RWPE2 (cell line): ENCODE measurements at regions not wholly inside any gene's neighbourhood (a gene's known extent, or its start where the extent isn't known, plus 50 kb on each side); places are given as distances from the start of the nearest gene placed in this dataset.

Source experiments
- ATAC-seq: fragments of 200-7000 bp; cut with Tn5 transposase; 3 replicates; pipeline ENCODE4 v1.9.1; 2021; ENCODE audit warnings: low read depth
- DNase-seq: peaks from one replicate; pipeline ENCODE4 v3.0.0-alpha.2; 2020; ENCODE audit warnings: low spot score
- H3K27ac ChIP-seq: fragments of 450-650 bp; 2 replicates; pipeline ENCODE4 v1.5.1; 2017; ENCODE audit warnings: mild to moderate bottlenecking; ENCODE audit not compliant: poor library complexity, severe bottlenecking
- H3K27me3 ChIP-seq: fragments of 250-450 bp; sonication (Bioruptor Pico); 2 replicates; pipeline ENCODE4 v1.5.1; 2021; ENCODE audit warnings: mild to moderate bottlenecking, moderate library complexity; ENCODE audit not compliant: insufficient read depth, poor library complexity, severe bottlenecking
- H3K36me3 ChIP-seq: fragments of 250-450 bp; sonication (Bioruptor Pico); 2 replicates; pipeline ENCODE4 v1.5.1; 2020; ENCODE audit warnings: low read depth, mild to moderate bottlenecking, moderate library complexity
- H3K4me1 ChIP-seq: fragments of 250-450 bp; sonication (Bioruptor Pico); 2 replicates; pipeline ENCODE4 v1.5.1; 2021; ENCODE audit warnings: mild to moderate bottlenecking, moderate library complexity; ENCODE audit not compliant: insufficient read depth, poor library complexity, severe bottlenecking
- H3K4me3 ChIP-seq: fragments of 250-450 bp; sonication (Bioruptor Pico); 2 replicates; pipeline ENCODE4 v1.5.1; 2021; ENCODE audit warnings: mild to moderate bottlenecking, moderate library complexity; ENCODE audit not compliant: severe bottlenecking
- H3K9me3 ChIP-seq: fragments of 250-450 bp; sonication (Bioruptor Pico); 2 replicates; pipeline ENCODE4 v1.5.1; 2021; ENCODE audit warnings: mild to moderate bottlenecking, moderate library complexity; ENCODE audit not compliant: severe bottlenecking
- CTCF ChIP-seq: fragments of 450-650 bp; IDR thresholded peaks from one replicate; pipeline ENCODE4 v1.5.1; 2017; ENCODE audit warnings: mild to moderate bottlenecking, moderate library complexity; ENCODE audit not compliant: poor library complexity, severe bottlenecking

DNA sequence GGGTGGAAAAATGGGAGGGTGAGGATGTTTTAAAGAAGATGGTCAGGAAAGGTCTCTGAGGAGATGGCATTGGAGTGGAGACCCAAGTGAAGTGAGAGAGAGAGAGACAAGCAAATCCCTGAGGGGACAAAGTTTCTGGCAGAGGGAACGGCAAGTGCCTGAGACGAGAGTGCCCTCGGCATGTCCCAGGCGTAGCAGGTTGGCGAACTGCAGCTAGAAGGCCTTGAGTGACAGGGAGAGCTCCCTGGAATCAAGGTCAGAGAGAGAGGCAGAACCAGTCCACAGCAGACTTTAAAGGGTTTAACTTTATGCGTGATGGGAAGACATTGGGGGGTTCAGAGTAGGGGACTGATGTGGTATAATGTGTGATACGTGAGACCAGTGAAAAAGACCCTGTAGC lies 150.2 kb upstream of the HAND2 start:
- Histone ChIP-seq H3K27me3 (peaks cover 11% of the 10 kb centered on the region), H3K4me1 (no peaks in the 10 kb centered on the region), H3K27ac (no peak overlapping the region), H3K4me3 (no peak overlapping the region), H3K36me3 (no peaks in the 10 kb centered on the region), H3K9me3 (no peaks in the 10 kb centered on the region)
- ATAC-seq (no peak), DNase-seq (no peak)
- no peak for TF ChIP-seq CTCF

- H3K4me3 ChIP-seq: no peak overlapping the region
- DNase-seq: no peak
- no peak for TF ChIP-seq CTCF
- H3K36me3 ChIP-seq: no peaks in the 10 kb centered on the region
- H3K9me3 ChIP-seq: no peaks in the 10 kb centered on the region
- H3K4me1 ChIP-seq: no peaks in the 10 kb centered on the region
- H3K27ac ChIP-seq: no peak overlapping the region
- no peak for ATAC-seq
- H3K27me3 ChIP-seq: peaks cover 3% of the 10 kb centered on the region
Observed at GRCh38 chr4:173675446-173675845, 145.4 kb upstream of the HAND2 start.

GRCh38 chr4:173669460-173670179 lies 139.6 kb upstream of the HAND2 start:
- no peak for ATAC-seq
- H3K36me3 ChIP-seq: no peaks in the 10 kb centered on the region
- no peak overlapping the region for H3K4me3 ChIP-seq
- H3K9me3 ChIP-seq: no peaks in the 10 kb centered on the region
- no peaks in the 10 kb centered on the region for H3K4me1 ChIP-seq
- no peaks in the 10 kb centered on the region for H3K27me3 ChIP-seq
- no peak for DNase-seq
- no peak for TF ChIP-seq CTCF
- no peak overlapping the region for H3K27ac ChIP-seq

DNA sequence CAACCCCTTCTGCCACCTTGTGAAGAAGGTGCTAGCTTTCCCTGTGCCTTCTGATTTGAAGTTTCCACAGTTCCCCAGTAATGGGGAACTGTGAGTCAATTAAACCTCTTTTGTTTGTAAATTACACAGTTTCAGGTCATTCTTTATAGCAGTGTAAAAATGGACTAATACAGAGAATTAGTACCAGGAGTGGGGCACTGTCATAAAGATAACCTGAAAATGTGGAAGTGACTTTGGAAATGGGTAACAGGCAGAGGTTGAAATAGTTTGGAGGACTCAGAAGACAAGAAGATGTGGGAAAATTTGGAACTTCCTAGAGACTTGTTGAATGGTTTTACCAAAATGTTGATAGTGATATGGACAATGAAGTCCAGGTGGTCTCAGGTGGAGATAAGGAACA lies 131.0 kb upstream of the HAND2 start:
- ATAC-seq: no peak
- Histone ChIP-seq H3K27ac (no peak overlapping the region), H3K4me1 (no peaks in the 10 kb centered on the region), H3K4me3 (no peak overlapping the region), H3K9me3 (no peaks in the 10 kb centered on the region), H3K36me3 (no peaks in the 10 kb centered on the region), H3K27me3 (no peaks in the 10 kb centered on the region)
- TF ChIP-seq CTCF: no peak
- DNase-seq: no peak

DNA sequence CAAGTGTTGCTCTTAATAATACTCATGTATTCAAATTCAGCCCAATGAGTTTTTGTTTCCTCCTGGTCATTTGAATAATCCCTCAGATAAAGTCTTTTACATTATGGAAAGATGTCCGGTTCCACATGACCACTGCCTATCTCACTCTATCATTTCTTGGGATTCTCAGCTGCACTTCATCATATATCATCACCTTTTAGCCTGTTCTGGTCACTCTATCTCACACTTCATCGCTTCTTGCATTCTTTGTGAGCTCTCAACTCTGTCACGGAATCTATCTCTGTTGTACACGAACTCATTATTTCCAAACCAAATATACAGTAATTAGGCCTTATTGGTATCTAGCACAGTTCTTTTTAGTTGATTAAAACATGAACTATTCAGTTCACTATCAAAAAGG lies 126.9 kb upstream of the HAND2 start:
- Histone ChIP-seq H3K36me3 (no peaks in the 10 kb centered on the region), H3K4me3 (no peak overlapping the region), H3K9me3 (no peaks in the 10 kb centered on the region), H3K27ac (no peak overlapping the region), H3K27me3 (peaks cover 7% of the 10 kb centered on the region), H3K4me1 (no peaks in the 10 kb centered on the region)
- no peak for TF ChIP-seq CTCF
- ATAC-seq (no peak), DNase-seq (no peak)
